H1 (cell line): ENCODE measurements at regions not wholly inside any gene's neighbourhood (a gene's known extent, or its start where the extent isn't known, plus 50 kb on each side); places are given as distances from the start of the nearest gene placed in this dataset.

ENCODE experiments used
- CTCF ChIA-PET: fragments of 300-600 bp; sonication (Branson Sonifier 250); formaldehyde crosslinking; loops from one replicate; lab custom pipeline; 2021; ENCODE audit not compliant: partially characterized antibody; lab: Charles Lee
- POLR2A ChIA-PET: fragments of 300-600 bp; sonication (Branson Sonifier 250); formaldehyde crosslinking; loops from one replicate; lab custom pipeline; 2021; ENCODE audit warnings: inconsistent platforms; ENCODE audit not compliant: partially characterized antibody; lab: Charles Lee
- DNase-seq, 2 experiments: peaks; one replicate each; pipeline versions ENCODE4 v3.0.0 to v3.0.0-alpha.2; 2010 to 2022; ENCODE audit warnings: low spot score in 2 of 2, low read depth in 1 of 2, mixed read lengths in 1 of 2
- FAIRE-seq: peaks from 2 replicates; lab custom pipeline; 2011; peaks lifted over from hg19 to GRCh38; lab: Jason Lieb, UNC
- H2AFZ ChIP-seq: 2 replicates; pipeline ENCODE4 v1.8.1; 2012; ENCODE audit warnings: low read length, inconsistent platforms
- H2AK5ac ChIP-seq: 2 replicates; pipeline ENCODE4 v1.6.1; 2013; ENCODE audit warnings: low read depth, low read length
- H2BK120ac ChIP-seq: replicated peaks from 2 replicates; pipeline ENCODE3; 2013; ENCODE audit warnings: low read depth, low read length, inconsistent platforms
- H2BK12ac ChIP-seq: 2 replicates; pipeline ENCODE4 v1.6.1; 2013; ENCODE audit warnings: low read depth, low read length
- H2BK15ac ChIP-seq: 2 replicates; pipeline ENCODE4 v1.6.1; 2013; ENCODE audit warnings: low read length
- H2BK20ac ChIP-seq: 2 replicates; pipeline ENCODE4 v1.6.1; 2013; ENCODE audit warnings: low read length
- H2BK5ac ChIP-seq: 2 replicates; pipeline ENCODE4 v1.6.1; 2013; ENCODE audit warnings: low read depth, low read length
- H3K14ac ChIP-seq: 2 replicates; pipeline ENCODE4 v1.6.1; 2013; ENCODE audit warnings: inconsistent platforms; ENCODE audit not compliant: insufficient read length
- H3K18ac ChIP-seq: 2 replicates; pipeline ENCODE4 v1.6.1; 2013; ENCODE audit warnings: low read length; ENCODE audit errors: extremely low read depth
- H3K23ac ChIP-seq: 2 replicates; pipeline ENCODE4 v1.6.1; 2013; ENCODE audit warnings: inconsistent platforms; ENCODE audit not compliant: insufficient read length
- H3K23me2 ChIP-seq: 2 replicates; pipeline ENCODE4 v1.6.1; 2013; ENCODE audit warnings: low read depth, low read length
- H3K27ac ChIP-seq: 2 replicates; pipeline ENCODE4 v1.6.1; 2011; ENCODE audit warnings: low read depth, low read length, inconsistent platforms
- H3K27me3 ChIP-seq, 4 experiments: replicated peaks in 1 of 4; 1 replicate in 1 of 4; 2 replicates in 3 of 4; pipeline versions ENCODE4 v1.6.1 to v1.8.1; 2011 to 2013; ENCODE audit warnings: low read length in 3 of 4, mild to moderate bottlenecking in 3 of 4, inconsistent platforms in 2 of 4, mixed read lengths in 2 of 4, moderate library complexity in 1 of 4; ENCODE audit not compliant: control insufficient read depth in 3 of 4, insufficient read depth in 3 of 4; ENCODE audit errors: extremely low read depth in 1 of 4
- H3K36me3 ChIP-seq, 4 experiments: 2 replicates each; pipeline versions ENCODE4 v1.6.1 to v1.8.1; 2011 to 2013; ENCODE audit warnings: mild to moderate bottlenecking in 4 of 4, low read length in 3 of 4, moderate library complexity in 2 of 4, control low read depth in 1 of 4, inconsistent platforms in 1 of 4; ENCODE audit not compliant: insufficient read depth in 4 of 4, control insufficient read depth in 2 of 4
- H3K4ac ChIP-seq: replicated peaks from 2 replicates; pipeline ENCODE3; 2013; ENCODE audit warnings: low read length, low read depth, mixed read lengths, inconsistent platforms; ENCODE audit not compliant: insufficient read length
- H3K4me1 ChIP-seq, 4 experiments: replicated peaks in 1 of 4; 1 replicate in 1 of 4; 2 replicates in 3 of 4; pipeline versions ENCODE4 v1.6.1 to v1.8.1; 2011 to 2013; ENCODE audit warnings: low read length in 3 of 4, inconsistent platforms in 2 of 4, mixed read lengths in 1 of 4; ENCODE audit not compliant: insufficient read depth in 4 of 4, control insufficient read depth in 3 of 4
- H3K4me2 ChIP-seq, 2 experiments: 2 replicates each; pipeline versions ENCODE4 v1.6.1 to v1.8.1; 2011 to 2013; ENCODE audit warnings: low read depth in 2 of 2, low read length in 2 of 2, control low read depth in 1 of 2, inconsistent platforms in 1 of 2, mild to moderate bottlenecking in 1 of 2; ENCODE audit not compliant: insufficient read depth in 1 of 2
- H3K4me3 ChIP-seq, 4 experiments: fragments of 200-600, 300-600 bp in 1 of 4; sonication (generic), shearing (Covaris generic), sonication (Bioruptor Twin) in 1 of 4; 2 replicates each; pipeline versions ENCODE4 v1.5.1 to v1.8.1; 2011 to 2016; ENCODE audit warnings: low read length in 4 of 4, low read depth in 3 of 4, control low read depth in 2 of 4, inconsistent platforms in 2 of 4, mild to moderate bottlenecking in 2 of 4, mixed read lengths in 1 of 4, moderate library complexity in 1 of 4; ENCODE audit not compliant: insufficient read depth in 2 of 4; ENCODE audit errors: extremely low read depth in 1 of 4
- H3K56ac ChIP-seq: replicated peaks from 2 replicates; pipeline ENCODE3; 2013; ENCODE audit warnings: low read depth, mild to moderate bottlenecking, mixed read lengths, low read length, inconsistent platforms; ENCODE audit not compliant: insufficient read length
- H3K79me1 ChIP-seq: 2 replicates; pipeline ENCODE4 v1.6.1; 2013; ENCODE audit warnings: low read depth, low read length, control low read depth
- H3K79me2 ChIP-seq, 2 experiments: 2 replicates each; pipeline versions ENCODE4 v1.6.1 to v1.8.1; 2012 to 2013; ENCODE audit warnings: low read length in 2 of 2, mild to moderate bottlenecking in 2 of 2, inconsistent platforms in 1 of 2; ENCODE audit not compliant: insufficient read depth in 2 of 2, control insufficient read depth in 1 of 2
- H3K9ac ChIP-seq, 4 experiments: replicated peaks in 1 of 4; 1 replicate in 1 of 4; 2 replicates in 3 of 4; pipeline versions ENCODE4 v1.6.1 to v1.8.1; 2011 to 2013; ENCODE audit warnings: low read depth in 3 of 4, low read length in 3 of 4, control low read depth in 2 of 4, mild to moderate bottlenecking in 2 of 4, moderate library complexity in 2 of 4, inconsistent platforms in 1 of 4; ENCODE audit errors: extremely low read depth in 1 of 4
- H3K9me3 ChIP-seq, 2 experiments: 2 replicates each; pipeline versions ENCODE4 v1.6.1 to v1.8.1; 2012 to 2013; ENCODE audit warnings: mild to moderate bottlenecking in 2 of 2, moderate library complexity in 2 of 2, control low read depth in 1 of 2, inconsistent platforms in 1 of 2, low read depth in 1 of 2, low read length in 1 of 2, mixed read lengths in 1 of 2; ENCODE audit not compliant: insufficient read depth in 2 of 2
- H4K20me1 ChIP-seq, 2 experiments: replicated peaks in 1 of 2; 2 replicates each; pipeline versions ENCODE3 to v1.8.1; 2011 to 2013; ENCODE audit warnings: inconsistent platforms in 2 of 2, low read length in 2 of 2, mild to moderate bottlenecking in 1 of 2; ENCODE audit not compliant: insufficient read depth in 2 of 2, control insufficient read depth in 1 of 2
- H4K5ac ChIP-seq: 2 replicates; pipeline ENCODE4 v1.6.1; 2013; ENCODE audit warnings: low read length, low read depth, mixed read lengths, inconsistent platforms; ENCODE audit not compliant: insufficient read length
- H4K8ac ChIP-seq: 2 replicates; pipeline ENCODE4 v1.8.0; 2013; ENCODE audit warnings: mild to moderate bottlenecking, moderate library complexity, low read length, inconsistent platforms; ENCODE audit not compliant: insufficient read depth; ENCODE audit errors: extremely low read depth
- H4K91ac ChIP-seq: replicated peaks from 2 replicates; pipeline ENCODE3; 2013; ENCODE audit warnings: low read length, mixed read lengths, inconsistent platforms; ENCODE audit not compliant: insufficient read length
- EGR1 ChIP-seq: IDR thresholded peaks from 2 replicates; pipeline ENCODE4 v1.6.1; 2011; ENCODE audit warnings: low read depth, low read length, borderline replicate concordance
- EZH2 ChIP-seq: fragments of 200-600 bp; sonication (generic); IDR thresholded peaks from 2 replicates; pipeline ENCODE4 v1.7.1; 2012; ENCODE audit warnings: low read depth, mild to moderate bottlenecking, moderate library complexity, low read length, inconsistent platforms; ENCODE audit not compliant: severe bottlenecking
- KDM5A ChIP-seq: fragments of 200-600 bp; IDR thresholded peaks from 2 replicates; pipeline ENCODE4 v1.7.1; 2012; ENCODE audit warnings: mild to moderate bottlenecking, low read length, inconsistent platforms, mixed read lengths
- NANOG ChIP-seq: IDR thresholded peaks from 2 replicates; pipeline ENCODE4 v1.6.1; 2011; ENCODE audit warnings: low read length, low read depth, mild to moderate bottlenecking, inconsistent platforms; ENCODE audit not compliant: insufficient read depth, poor library complexity, severe bottlenecking
- RBBP5 ChIP-seq: IDR thresholded peaks from 2 replicates; pipeline ENCODE4 v1.7.1; 2012; ENCODE audit warnings: low read depth, mild to moderate bottlenecking, inconsistent platforms, low read length, moderate library complexity, borderline replicate concordance
- RFX5 ChIP-seq: IDR thresholded peaks from 2 replicates; pipeline ENCODE4 v1.6.1; 2011; ENCODE audit warnings: low read depth, low read length, improper control_type of control experiment, borderline replicate concordance
- RNF2 ChIP-seq: fragments of 200-900, 300-1000 bp; sonication (generic); IDR thresholded peaks from 2 replicates; pipeline ENCODE4 v1.7.1; 2016; ENCODE audit warnings: borderline replicate concordance, low read depth, mild to moderate bottlenecking, antibody characterized with exemption, low read length; ENCODE audit not compliant: poor library complexity, severe bottlenecking; ENCODE audit errors: missing control alignments
- WGBS, 2 experiments: shearing (Covaris generic) in 1 of 2; methylation state at CpG; one replicate each; pipeline versions ENCODE4 v1.1.6 to v1.1.7; 2013 to 2015; ENCODE audit warnings: low lambda C conversion rate in 2 of 2, mixed read lengths in 2 of 2, inconsistent platforms in 1 of 2, low coverage in 1 of 2, missing lambda C conversion rate in 1 of 2; ENCODE audit not compliant: insufficient replicate concordance in 2 of 2, insufficient coverage in 1 of 2, insufficient read length in 1 of 2; ENCODE audit errors: extremely low coverage in 1 of 2, missing lambda C conversion rate in 1 of 2; 5-methylcytosine and 5-hydroxymethylcytosine counted together
- TF ChIP-seq, protein P1 (sequence below): IDR thresholded peaks from 2 replicates; pipeline ENCODE4 v1.6.1; 2012; ENCODE audit warnings: low read length, inconsistent platforms

DNA sequence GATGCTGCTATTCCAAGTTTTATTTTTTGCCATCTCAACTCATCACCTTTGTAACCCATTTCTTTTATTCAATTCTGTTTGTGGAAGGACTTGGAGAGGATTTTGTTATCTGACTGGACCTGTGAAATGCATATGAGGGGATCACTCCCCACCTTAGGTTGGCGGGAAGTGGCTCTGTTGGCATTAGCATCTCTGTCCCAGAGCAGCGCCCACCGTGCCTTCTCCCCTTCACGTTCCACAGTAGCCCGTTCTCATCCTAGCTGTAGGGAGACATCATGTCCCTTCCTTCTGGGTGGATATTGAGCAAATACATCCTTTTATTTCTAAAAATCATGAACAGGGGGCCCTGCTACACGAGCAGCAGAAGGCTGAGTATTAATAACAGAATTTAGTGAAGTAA, 330.4 kb downstream of the RFC3 start:
- H3K79me1 ChIP-seq = no peaks in the 10 kb centered on the region
- H4K20me1 ChIP-seq = no peaks in the 10 kb centered on the region
- H4K91ac ChIP-seq = no peak overlapping the region
- H3K4me1 ChIP-seq = peaks cover 0 to under 1% (median 0%) of the 10 kb centered on the region in 4 experiments; a peak in 2 of 7 replicates
- H3K56ac ChIP-seq = no peak overlapping the region
- no peak overlapping the region for H2BK12ac ChIP-seq
- H3K27me3 ChIP-seq = no peaks in the 10 kb centered on the region; a peak in 1 of 7 replicates
- H2BK15ac ChIP-seq = no peak overlapping the region
- no peak for FAIRE-seq
- no peak overlapping the region for H2BK5ac ChIP-seq
- H3K79me2 ChIP-seq = no peaks in the 10 kb centered on the region
- H3K23ac ChIP-seq = no peak overlapping the region
- ChIA-PET POLR2A (no interaction called here), CTCF (interaction anchor here (0.8 to 1.2 kb wide), 2 partner anchors 17 to 74 kb away, joined by 3 read pairs; no protein-coding TSS in a partner anchor)
- H3K4me2 ChIP-seq = no peak overlapping the region
- 96% methylated on average over 6 of the region's 6 CpGs; no CpG with 5 or more reads in 1 of the 2 experiments for WGBS, 2 experiments
- no peak overlapping the region for H2BK120ac ChIP-seq
- no peak overlapping the region for H3K18ac ChIP-seq
- no peak overlapping the region for H3K9ac ChIP-seq
- no peak overlapping the region for H4K8ac ChIP-seq
- DNase-seq = no peak
- no peak overlapping the region for H3K27ac ChIP-seq
- no peak overlapping the region for H3K4me3 ChIP-seq
- H3K14ac ChIP-seq = no peak overlapping the region
- no peak overlapping the region for H2AFZ ChIP-seq
- H2AK5ac ChIP-seq = no peak overlapping the region
- H3K4ac ChIP-seq = no peak overlapping the region
- H3K36me3 ChIP-seq = no peaks in the 10 kb centered on the region
- no peaks in the 10 kb centered on the region for H3K9me3 ChIP-seq
- H4K5ac ChIP-seq = no peak overlapping the region
- no peak overlapping the region for H2BK20ac ChIP-seq
- no peaks in the 10 kb centered on the region for H3K23me2 ChIP-seq
- TF ChIP-seq RFX5 (no peak), NANOG (no peak), EZH2 (no peak), RNF2 (no peak), EGR1 (no peak), KDM5A (no peak), RBBP5 (no peak)
- TF ChIP-seq, protein P1, sequence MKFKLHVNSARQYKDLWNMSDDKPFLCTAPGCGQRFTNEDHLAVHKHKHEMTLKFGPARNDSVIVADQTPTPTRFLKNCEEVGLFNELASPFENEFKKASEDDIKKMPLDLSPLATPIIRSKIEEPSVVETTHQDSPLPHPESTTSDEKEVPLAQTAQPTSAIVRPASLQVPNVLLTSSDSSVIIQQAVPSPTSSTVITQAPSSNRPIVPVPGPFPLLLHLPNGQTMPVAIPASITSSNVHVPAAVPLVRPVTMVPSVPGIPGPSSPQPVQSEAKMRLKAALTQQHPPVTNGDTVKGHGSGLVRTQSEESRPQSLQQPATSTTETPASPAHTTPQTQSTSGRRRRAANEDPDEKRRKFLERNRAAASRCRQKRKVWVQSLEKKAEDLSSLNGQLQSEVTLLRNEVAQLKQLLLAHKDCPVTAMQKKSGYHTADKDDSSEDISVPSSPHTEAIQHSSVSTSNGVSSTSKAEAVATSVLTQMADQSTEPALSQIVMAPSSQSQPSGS = no peak
